Lower leg skin (tissue), 4 donors: ENCODE measurements at regions not wholly inside any gene's neighbourhood (a gene's known extent, or its start where the extent isn't known, plus 50 kb on each side); places are given as distances from the start of the nearest gene placed in this dataset.
A peak's percentile ranks its signal among the peaks of the same experiment; 100 is the strongest.

Source experiments
- DNase-seq, 2 donors: peaks; one replicate each; pipeline ENCODE4 v3.0.0-alpha.2; 2019; ENCODE audit warnings: low spot score in 2 of 2
- H3K4me3 ChIP-seq: fragments of 200-600 bp; sonication (generic); 2 replicates; pipeline ENCODE4 v1.5.1; 2017; ENCODE audit warnings: mild to moderate bottlenecking, low read depth; ENCODE audit not compliant: poor library complexity, severe bottlenecking
- POLR2A ChIP-seq, 2 donors: fragments of 450-650 bp; IDR thresholded peaks; one replicate each; pipeline ENCODE4 v1.6.1; 2016 to 2017; ENCODE audit warnings: antibody characterized with exemption in 2 of 2, mild to moderate bottlenecking in 1 of 2, moderate library complexity in 1 of 2
- WGBS, 2 donors: methylation state at CpG; one replicate each; pipeline ENCODE4 v1.1.5; 2018; 5-methylcytosine and 5-hydroxymethylcytosine counted together
- intact Hi-C: fragments of 100-400 bp; cut with DNase I; formaldehyde crosslinking; loops from one replicate; pipeline ENCODE4 v1.15.0; 2023; ENCODE audit warnings: low total_unique reads
- TF ChIP-seq, protein P1 (sequence below), 3 donors: fragments of 450-650 bp; IDR thresholded peaks; one replicate each; pipeline ENCODE4 v1.5.1; 2016; ENCODE audit warnings: antibody characterized with exemption in 3 of 3, mild to moderate bottlenecking in 3 of 3, moderate library complexity in 2 of 3

DNA sequence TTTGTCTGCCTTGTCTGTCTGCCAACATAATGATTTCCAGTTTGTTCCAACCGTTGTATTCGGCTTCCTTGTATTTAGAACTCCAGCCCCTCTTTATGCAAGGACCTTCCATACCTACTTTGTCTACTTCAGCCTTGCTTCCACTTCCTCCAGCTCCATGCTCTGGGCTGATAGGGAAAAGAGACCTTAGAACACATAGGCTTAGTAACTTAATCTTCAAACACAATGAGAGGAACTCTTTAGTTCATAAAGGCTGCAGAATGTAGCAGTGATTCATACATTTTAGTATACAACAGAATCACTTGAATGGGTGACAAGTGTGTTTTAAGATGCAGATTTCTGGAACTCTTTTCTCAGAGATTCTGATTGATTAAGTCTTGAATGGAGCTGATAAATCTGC lies 102.8 kb upstream of the IFNE start:
- WGBS, 2 donors: 78 to 81% methylated on average over 2 of the region's 2 CpGs
- DNase-seq: no peak
- TF ChIP-seq, protein P1, sequence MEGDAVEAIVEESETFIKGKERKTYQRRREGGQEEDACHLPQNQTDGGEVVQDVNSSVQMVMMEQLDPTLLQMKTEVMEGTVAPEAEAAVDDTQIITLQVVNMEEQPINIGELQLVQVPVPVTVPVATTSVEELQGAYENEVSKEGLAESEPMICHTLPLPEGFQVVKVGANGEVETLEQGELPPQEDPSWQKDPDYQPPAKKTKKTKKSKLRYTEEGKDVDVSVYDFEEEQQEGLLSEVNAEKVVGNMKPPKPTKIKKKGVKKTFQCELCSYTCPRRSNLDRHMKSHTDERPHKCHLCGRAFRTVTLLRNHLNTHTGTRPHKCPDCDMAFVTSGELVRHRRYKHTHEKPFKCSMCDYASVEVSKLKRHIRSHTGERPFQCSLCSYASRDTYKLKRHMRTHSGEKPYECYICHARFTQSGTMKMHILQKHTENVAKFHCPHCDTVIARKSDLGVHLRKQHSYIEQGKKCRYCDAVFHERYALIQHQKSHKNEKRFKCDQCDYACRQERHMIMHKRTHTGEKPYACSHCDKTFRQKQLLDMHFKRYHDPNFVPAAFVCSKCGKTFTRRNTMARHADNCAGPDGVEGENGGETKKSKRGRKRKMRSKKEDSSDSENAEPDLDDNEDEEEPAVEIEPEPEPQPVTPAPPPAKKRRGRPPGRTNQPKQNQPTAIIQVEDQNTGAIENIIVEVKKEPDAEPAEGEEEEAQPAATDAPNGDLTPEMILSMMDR (IDR thresholded peaks at IDR 0.05): no peak
- no peak for TF ChIP-seq POLR2A (IDR thresholded peaks at IDR 0.05)
- no peak overlapping the region for H3K4me3 ChIP-seq
- intact Hi-C loops: no loop called here

DNA sequence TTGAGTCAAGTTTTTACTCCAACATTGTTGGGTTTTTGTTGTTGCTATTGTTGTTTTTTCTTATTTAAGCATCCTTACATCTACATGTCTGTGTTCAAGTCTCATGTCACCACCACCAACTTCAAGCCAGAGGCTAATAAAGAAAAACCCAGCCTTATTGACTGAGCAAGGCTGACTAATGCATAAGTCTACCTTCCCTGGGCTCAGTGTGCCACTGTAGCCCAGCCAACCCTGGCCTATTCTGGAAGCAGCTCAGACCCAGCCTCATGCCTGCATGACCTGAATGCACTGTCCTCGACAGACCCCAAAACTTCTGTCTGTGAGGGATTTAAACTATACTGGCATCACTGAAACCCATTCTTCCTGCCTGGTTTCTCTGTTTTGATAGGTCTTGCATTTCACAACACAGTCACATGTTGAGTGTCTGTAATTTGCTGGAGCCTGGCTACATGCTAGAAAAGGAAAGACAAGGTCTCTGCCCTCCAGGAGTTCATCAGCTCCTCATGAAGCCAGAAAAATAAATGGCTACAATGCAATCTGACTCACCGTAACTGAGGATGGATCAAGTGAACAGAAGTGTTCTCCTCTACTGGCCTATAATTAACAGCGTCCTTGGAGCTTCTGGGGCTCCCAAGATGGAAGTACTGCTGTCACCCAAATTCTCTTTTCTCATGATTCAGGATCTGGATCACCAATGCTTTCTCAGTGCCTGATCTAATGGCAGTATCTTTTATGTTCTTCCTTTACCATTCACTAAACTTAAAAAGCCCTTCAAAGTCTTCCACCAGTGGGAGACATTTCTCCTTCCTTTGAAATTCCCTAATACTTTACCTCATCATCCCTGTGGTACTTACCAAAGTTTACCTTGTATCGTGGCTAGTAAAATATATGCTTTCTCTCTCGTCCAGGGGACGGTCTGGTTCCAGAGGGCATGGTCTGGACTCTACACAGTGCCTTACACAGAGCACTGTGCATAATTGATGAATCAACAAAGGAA lies 103.9 kb upstream of the IFNE start:
- intact Hi-C loops: no loop called here
- WGBS, 2 donors: 83 to 86% methylated on average over 6 of the region's 6 CpGs
- TF ChIP-seq POLR2A (IDR thresholded peaks at IDR 0.05): no peak
- DNase-seq: no peak
- H3K4me3 ChIP-seq: no peak overlapping the region

DNA sequence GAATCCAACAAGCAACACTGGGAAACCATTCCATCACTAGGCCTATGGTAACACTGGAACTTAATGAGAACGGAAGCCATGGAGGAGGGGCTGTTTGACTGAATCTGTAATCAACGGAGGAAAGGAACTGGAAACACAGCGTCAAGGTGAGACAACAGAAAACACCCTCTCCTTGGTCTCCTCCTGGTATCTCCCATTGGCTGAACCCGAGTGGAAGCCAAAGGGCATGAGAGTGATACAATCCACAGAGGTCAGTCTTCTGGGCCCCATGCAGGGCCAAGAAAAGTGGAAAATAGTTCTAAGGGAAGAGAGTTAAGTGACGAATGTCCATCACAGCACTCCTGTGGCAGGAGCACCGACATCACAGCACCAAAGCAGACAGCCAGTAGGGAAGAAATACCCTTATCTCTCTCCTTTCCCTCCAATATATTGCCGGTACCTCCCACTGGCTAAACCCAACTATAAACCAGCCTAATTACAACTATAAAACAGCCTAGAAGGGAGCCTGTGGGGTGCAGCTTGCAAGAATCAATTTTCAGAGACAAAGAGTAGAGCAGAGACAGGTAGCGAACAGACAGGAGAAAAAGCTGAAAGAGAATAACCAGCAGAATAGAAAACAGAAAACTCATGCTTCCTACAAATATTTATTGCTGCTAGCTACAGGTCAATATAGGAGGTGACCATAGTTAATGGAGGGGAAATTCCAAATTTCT lies 107.4 kb upstream of the IFNE start:
- TF ChIP-seq POLR2A (IDR thresholded peaks at IDR 0.05): no peak
- TF ChIP-seq, protein P1 (IDR thresholded peaks at IDR 0.05): no peak
- intact Hi-C loops: no loop called here
- no peak for DNase-seq
- WGBS, 2 donors: 76 to 77% methylated on average over 8 of the region's 8 CpGs
- no peak overlapping the region for H3K4me3 ChIP-seq

DNA sequence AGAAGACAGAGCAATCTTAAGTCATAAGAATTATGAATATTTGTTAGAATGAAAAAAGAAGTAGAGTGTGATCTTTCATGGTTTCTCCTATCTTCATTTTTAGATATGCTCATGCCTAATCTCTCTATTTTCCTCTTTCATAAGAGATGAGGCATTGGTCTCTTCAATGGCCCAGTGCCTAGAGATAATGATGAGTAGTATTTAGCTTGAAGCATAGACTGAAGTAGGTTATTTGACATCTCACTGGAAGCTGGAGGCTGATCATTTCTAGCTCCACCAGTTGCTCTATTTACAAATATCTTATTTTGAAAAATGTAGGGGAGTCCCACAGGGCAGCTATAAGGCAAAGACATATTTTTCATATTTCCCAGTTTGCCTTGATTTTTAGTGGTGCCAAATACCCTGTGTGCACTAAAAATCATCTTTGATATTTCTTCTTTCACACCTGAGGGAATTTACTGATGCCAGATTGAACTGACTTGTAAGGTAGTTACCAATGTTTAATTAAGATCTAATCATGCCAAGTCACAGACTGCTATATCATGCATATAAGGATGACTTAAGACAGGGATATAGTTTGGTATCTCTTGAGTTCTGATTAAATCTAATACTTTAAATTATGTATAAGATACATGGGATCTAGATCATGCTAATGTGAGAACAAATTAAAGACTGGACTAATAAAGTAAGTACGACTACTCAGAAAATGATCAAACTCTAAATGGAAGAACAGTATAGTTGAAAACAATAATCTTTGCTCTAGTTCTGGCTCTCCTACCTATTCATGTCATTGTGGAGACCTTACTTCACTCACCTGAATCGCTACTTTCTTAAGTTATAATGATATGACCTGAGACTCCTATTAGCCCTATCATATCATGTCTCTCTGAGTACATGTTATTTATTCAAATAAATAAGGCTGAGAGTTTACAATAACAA lies 108.2 kb upstream of the IFNE start:
- WGBS, 2 donors: 45 to 87% methylated on average over 2 of the region's 2 CpGs
- intact Hi-C loops: no loop called here

DNA sequence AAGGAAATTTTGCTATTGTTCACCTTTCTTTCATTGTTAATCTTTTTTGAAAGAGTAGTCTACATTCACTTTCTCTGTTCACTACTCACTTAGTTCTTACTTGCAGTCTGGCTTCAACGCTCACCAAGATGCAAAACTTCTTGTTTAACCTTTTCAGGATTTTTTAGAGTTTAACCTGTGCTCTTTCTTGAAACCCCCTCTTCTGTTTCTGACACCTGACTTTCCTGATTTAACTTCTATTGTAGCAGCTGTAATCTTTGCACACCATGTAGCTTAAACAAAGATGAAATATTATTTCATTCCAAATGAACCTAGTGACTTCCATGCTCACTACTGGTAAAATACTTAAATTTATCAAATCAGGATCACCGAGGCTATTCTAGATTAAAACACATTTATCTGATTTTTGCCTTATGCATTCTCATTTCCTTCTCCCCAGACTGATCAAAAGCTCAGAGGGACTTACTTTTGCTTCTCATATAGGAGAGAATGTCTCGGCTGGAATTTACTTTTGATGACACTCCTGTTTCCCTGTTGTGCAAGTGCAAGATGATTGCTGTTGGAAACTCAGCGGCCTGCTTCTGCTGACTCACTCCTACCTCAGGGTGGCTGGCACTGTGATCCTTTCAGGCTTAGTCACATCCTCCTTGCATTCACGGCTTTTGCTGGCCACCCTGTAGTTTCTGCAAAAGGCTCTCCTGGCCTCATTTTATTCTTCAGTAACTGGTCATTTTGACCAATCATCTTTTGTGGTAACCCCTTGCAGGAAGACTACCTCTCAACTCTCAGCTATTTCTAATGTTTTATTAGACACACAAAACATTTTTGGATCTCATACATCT lies 109.3 kb upstream of the IFNE start:
- intact Hi-C loops: no loop called here
- TF ChIP-seq, protein P1 (IDR thresholded peaks at IDR 0.05): no peak
- no peak for TF ChIP-seq POLR2A (IDR thresholded peaks at IDR 0.05)
- DNase-seq: peak; percentile 75 to 87
- WGBS, 2 donors: 39% methylated on average over 5 of the region's 5 CpGs
- H3K4me3 ChIP-seq: no peak overlapping the region

More for the DNA sequence above, 108.2 kb upstream of the IFNE start:
- DNase-seq: no peak
- no peak for TF ChIP-seq POLR2A (IDR thresholded peaks at IDR 0.05)
- TF ChIP-seq, protein P1 (IDR thresholded peaks at IDR 0.05): no peak
- H3K4me3 ChIP-seq: no peak overlapping the region
